Keratinocyte (primary cell): ENCODE measurements at regions not wholly inside any gene's neighbourhood (a gene's known extent, or its start where the extent isn't known, plus 50 kb on each side); places are given as distances from the start of the nearest gene placed in this dataset.

Source experiments
- EZH2 ChIP-seq: IDR thresholded peaks from one replicate; pipeline ENCODE4 v1.6.1; 2012; ENCODE audit warnings: inconsistent platforms, mild to moderate bottlenecking, low read length, moderate library complexity
- TF ChIP-seq, protein P1 (sequence below), 3 experiments: IDR thresholded peaks in 1 of 3; conservative IDR thresholded peaks in 1 of 3; optimal IDR thresholded peaks in 1 of 3; 2 replicates in 2 of 3; 3 replicates in 1 of 3; pipeline versions ENCODE3 to v1.5.1; 2011; ENCODE audit warnings: low read length in 3 of 3, mild to moderate bottlenecking in 3 of 3, moderate library complexity in 2 of 3, control low read depth in 1 of 3, inconsistent platforms in 1 of 3; ENCODE audit not compliant: insufficient read depth in 2 of 3; ENCODE audit errors: extremely low read depth in 1 of 3

DNA sequence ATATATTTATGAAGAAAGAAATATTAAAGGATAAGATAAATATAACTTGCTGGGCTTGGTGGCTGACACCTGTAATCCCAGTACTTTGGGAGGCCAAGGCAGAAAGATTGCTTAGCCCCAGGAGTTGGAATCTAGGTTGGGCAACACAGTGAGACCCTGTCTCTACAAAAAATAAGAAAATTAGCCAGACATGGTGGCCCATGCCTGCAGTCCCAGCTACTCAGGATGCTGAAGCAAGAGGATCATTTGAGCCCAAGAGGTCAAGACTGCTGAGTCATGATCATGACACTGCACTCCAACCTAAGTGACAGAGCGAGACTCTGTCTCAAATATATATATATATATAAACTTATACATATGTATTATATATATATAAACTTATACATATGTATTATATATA, 164.0 kb downstream of the MRPL14 start:
- TF ChIP-seq, protein P1, sequence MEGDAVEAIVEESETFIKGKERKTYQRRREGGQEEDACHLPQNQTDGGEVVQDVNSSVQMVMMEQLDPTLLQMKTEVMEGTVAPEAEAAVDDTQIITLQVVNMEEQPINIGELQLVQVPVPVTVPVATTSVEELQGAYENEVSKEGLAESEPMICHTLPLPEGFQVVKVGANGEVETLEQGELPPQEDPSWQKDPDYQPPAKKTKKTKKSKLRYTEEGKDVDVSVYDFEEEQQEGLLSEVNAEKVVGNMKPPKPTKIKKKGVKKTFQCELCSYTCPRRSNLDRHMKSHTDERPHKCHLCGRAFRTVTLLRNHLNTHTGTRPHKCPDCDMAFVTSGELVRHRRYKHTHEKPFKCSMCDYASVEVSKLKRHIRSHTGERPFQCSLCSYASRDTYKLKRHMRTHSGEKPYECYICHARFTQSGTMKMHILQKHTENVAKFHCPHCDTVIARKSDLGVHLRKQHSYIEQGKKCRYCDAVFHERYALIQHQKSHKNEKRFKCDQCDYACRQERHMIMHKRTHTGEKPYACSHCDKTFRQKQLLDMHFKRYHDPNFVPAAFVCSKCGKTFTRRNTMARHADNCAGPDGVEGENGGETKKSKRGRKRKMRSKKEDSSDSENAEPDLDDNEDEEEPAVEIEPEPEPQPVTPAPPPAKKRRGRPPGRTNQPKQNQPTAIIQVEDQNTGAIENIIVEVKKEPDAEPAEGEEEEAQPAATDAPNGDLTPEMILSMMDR (optimal IDR thresholded peaks at IDR 0.05 in 1 of 3, IDR thresholded peaks at IDR 0.05 in 1 of 3, conservative IDR thresholded peaks at IDR 0.05 in 1 of 3; ENCODE audit: extremely low read depth in 1 of 3, insufficient read depth in 2 of 3, low read length in 3 of 3), result no peak
- TF ChIP-seq EZH2, result no peak
